Neural progenitor cell (in vitro differentiated cells): ENCODE measurements at regions not wholly inside any gene's neighbourhood (a gene's known extent, or its start where the extent isn't known, plus 50 kb on each side); places are given as distances from the start of the nearest gene placed in this dataset.

Source experiments
- CTCF ChIP-seq: fragments of 200-600 bp; sonication (generic); IDR thresholded peaks from 2 replicates; pipeline ENCODE4 v1.5.1; 2017; ENCODE audit warnings: antibody characterized with exemption, mild to moderate bottlenecking
- EZH2 ChIP-seq: fragments of 200-600 bp; sonication (generic); IDR thresholded peaks from 2 replicates; pipeline ENCODE4 v1.6.1; 2017; ENCODE audit warnings: antibody characterized with exemption, mild to moderate bottlenecking, moderate library complexity
- EZH2phosphoT487 ChIP-seq: fragments of 200-600 bp; sonication (generic); IDR thresholded peaks from 2 replicates; pipeline ENCODE4 v1.6.1; 2017; ENCODE audit warnings: antibody characterized with exemption

GRCh38 chr4:131447883-131448282 lies 1701.2 kb upstream of the PCDH10 start:
- no peak for TF ChIP-seq EZH2phosphoT487
- TF ChIP-seq CTCF = no peak
- no peak for TF ChIP-seq EZH2
